ENCODE measurements at regions not wholly inside any gene's neighbourhood (a gene's known extent, or its start where the extent isn't known, plus 50 kb on each side); places are given as distances from the start of the nearest gene placed in this dataset.

DNA sequence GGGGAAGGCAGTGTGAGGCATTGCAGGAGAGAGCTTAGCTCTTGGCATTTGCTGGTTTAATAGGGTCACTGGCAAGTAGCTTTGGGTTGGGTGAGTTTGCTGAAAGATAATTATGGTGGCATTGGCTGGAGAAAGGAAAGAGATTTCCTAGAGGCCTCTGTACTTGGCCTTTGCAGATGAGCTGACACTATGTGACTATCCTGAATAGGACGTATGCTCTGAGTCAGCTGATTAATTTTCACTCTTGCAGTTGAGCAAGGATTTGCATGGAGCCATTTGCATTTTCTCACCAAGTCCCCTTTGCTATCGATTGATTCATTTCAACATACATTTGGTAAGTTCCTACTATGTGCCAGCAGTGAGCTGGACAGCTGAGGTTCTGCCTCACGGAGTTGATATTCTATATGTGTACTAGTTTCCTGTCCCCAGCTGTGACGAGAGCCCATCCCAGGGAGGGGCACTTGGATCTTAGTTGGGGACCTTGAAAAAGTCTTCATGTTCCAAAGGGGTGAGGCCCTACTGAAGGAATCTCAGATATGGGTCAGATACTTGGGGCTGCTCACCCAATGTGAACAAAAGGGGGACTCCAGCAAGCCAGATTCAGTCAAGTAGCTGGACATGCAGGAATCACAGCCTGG, 245.7 kb downstream of the LOXHD1 start:
- TF ChIP-seq POLR2A (IDR thresholded peaks at IDR 0.05; ENCODE audit: borderline replicate concordance, extremely low read depth, insufficient read depth, insufficient read length), result no peak
- TF ChIP-seq, protein P1, sequence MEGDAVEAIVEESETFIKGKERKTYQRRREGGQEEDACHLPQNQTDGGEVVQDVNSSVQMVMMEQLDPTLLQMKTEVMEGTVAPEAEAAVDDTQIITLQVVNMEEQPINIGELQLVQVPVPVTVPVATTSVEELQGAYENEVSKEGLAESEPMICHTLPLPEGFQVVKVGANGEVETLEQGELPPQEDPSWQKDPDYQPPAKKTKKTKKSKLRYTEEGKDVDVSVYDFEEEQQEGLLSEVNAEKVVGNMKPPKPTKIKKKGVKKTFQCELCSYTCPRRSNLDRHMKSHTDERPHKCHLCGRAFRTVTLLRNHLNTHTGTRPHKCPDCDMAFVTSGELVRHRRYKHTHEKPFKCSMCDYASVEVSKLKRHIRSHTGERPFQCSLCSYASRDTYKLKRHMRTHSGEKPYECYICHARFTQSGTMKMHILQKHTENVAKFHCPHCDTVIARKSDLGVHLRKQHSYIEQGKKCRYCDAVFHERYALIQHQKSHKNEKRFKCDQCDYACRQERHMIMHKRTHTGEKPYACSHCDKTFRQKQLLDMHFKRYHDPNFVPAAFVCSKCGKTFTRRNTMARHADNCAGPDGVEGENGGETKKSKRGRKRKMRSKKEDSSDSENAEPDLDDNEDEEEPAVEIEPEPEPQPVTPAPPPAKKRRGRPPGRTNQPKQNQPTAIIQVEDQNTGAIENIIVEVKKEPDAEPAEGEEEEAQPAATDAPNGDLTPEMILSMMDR (IDR thresholded peaks at IDR 0.05 in 2 of 3, conservative IDR thresholded peaks at IDR 0.05 in 1 of 3; ENCODE audit: borderline replicate concordance in 1 of 3, insufficient read depth in 1 of 3, low read depth in 2 of 3, low read length in 2 of 3), result no peak
- TF ChIP-seq YY1 (IDR thresholded peaks at IDR 0.05; ENCODE audit: extremely low read depth, insufficient replicate concordance, low read depth, low read length), result no peak
- TF ChIP-seq EZH2phosphoT487 (IDR thresholded peaks at IDR 0.05; ENCODE audit: borderline replicate concordance), result no peak
- TF ChIP-seq, protein P2, sequence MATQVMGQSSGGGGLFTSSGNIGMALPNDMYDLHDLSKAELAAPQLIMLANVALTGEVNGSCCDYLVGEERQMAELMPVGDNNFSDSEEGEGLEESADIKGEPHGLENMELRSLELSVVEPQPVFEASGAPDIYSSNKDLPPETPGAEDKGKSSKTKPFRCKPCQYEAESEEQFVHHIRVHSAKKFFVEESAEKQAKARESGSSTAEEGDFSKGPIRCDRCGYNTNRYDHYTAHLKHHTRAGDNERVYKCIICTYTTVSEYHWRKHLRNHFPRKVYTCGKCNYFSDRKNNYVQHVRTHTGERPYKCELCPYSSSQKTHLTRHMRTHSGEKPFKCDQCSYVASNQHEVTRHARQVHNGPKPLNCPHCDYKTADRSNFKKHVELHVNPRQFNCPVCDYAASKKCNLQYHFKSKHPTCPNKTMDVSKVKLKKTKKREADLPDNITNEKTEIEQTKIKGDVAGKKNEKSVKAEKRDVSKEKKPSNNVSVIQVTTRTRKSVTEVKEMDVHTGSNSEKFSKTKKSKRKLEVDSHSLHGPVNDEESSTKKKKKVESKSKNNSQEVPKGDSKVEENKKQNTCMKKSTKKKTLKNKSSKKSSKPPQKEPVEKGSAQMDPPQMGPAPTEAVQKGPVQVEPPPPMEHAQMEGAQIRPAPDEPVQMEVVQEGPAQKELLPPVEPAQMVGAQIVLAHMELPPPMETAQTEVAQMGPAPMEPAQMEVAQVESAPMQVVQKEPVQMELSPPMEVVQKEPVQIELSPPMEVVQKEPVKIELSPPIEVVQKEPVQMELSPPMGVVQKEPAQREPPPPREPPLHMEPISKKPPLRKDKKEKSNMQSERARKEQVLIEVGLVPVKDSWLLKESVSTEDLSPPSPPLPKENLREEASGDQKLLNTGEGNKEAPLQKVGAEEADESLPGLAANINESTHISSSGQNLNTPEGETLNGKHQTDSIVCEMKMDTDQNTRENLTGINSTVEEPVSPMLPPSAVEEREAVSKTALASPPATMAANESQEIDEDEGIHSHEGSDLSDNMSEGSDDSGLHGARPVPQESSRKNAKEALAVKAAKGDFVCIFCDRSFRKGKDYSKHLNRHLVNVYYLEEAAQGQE (IDR thresholded peaks at IDR 0.05; ENCODE audit: low read depth), result no peak
- TF ChIP-seq POLR2AphosphoS5 (IDR thresholded peaks at IDR 0.05; ENCODE audit: low read depth, low read length), result no peak
- no peak for TF ChIP-seq EZH2 (IDR thresholded peaks at IDR 0.05)
- TF ChIP-seq, protein P3, sequence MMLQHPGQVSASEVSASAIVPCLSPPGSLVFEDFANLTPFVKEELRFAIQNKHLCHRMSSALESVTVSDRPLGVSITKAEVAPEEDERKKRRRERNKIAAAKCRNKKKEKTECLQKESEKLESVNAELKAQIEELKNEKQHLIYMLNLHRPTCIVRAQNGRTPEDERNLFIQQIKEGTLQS (IDR thresholded peaks at IDR 0.05), result no peak
- TF ChIP-seq SRF (IDR thresholded peaks at IDR 0.05; ENCODE audit: low read depth), result no peak
- TF ChIP-seq FOSL1 (IDR thresholded peaks at IDR 0.05; ENCODE audit: low read depth), result no peak

Measured in HCT116 (cell line).